IMR-90 (cell line): ENCODE measurements at regions not wholly inside any gene's neighbourhood (a gene's known extent, or its start where the extent isn't known, plus 50 kb on each side); places are given as distances from the start of the nearest gene placed in this dataset.

Source experiments
- ATAC-seq: fragments of 200-7000 bp; cut with Tn5 transposase; 2 replicates; pipeline ENCODE4 v1.9.1; 2020; ENCODE audit warnings: low read depth, mild to moderate bottlenecking, moderate library complexity
- BruUV-seq: library from RNA; stranded (reverse); fragments of 400-500 nt; replicated peaks from 2 replicates; lab custom pipeline; 2021; lab: Mats Ljungman, UMichigan
- CTCF ChIA-PET: fragments of 300-600 bp; formaldehyde crosslinking; extraction: SDS; loops from one replicate; lab custom pipeline; 2021; ENCODE audit warnings: antibody characterized with exemption; lab: Yijun Ruan, JAX
- POLR2A ChIA-PET: fragments of 300-600 bp; sonication (Branson Sonifier 250); formaldehyde crosslinking; loops from one replicate; lab custom pipeline; 2022; ENCODE audit warnings: antibody characterized with exemption; ENCODE audit not compliant: unreplicated experiment; lab: Charles Lee
- DNase-seq: peaks from one replicate; pipeline ENCODE4 v3.0.0; 2013
- H2AFZ ChIP-seq: replicated peaks from 2 replicates; pipeline ENCODE3; 2013; ENCODE audit warnings: low read length, mild to moderate bottlenecking; ENCODE audit not compliant: poor library complexity
- H2AK5ac ChIP-seq: 2 replicates; pipeline ENCODE4 v1.6.1; 2013; ENCODE audit warnings: low read depth, low read length, inconsistent platforms
- H2AK9ac ChIP-seq: replicated peaks from 2 replicates; pipeline ENCODE3; 2013; ENCODE audit warnings: mild to moderate bottlenecking, low read depth, low read length, moderate library complexity; ENCODE audit not compliant: poor library complexity
- H2BK120ac ChIP-seq: 2 replicates; pipeline ENCODE4 v1.6.1; 2013; ENCODE audit warnings: low read depth, low read length, inconsistent platforms
- H2BK15ac ChIP-seq: 3 replicates; pipeline ENCODE4 v1.6.1; 2013; ENCODE audit warnings: low read depth, low read length, inconsistent platforms
- H2BK20ac ChIP-seq: 2 replicates; pipeline ENCODE4 v1.6.1; 2013; ENCODE audit warnings: low read depth, mild to moderate bottlenecking, inconsistent platforms, low read length, moderate library complexity
- H2BK5ac ChIP-seq: 2 replicates; pipeline ENCODE4 v1.6.1; 2013; ENCODE audit warnings: mild to moderate bottlenecking, low read depth, low read length, inconsistent platforms; ENCODE audit not compliant: poor library complexity, severe bottlenecking
- H3K14ac ChIP-seq: replicated peaks from 2 replicates; pipeline ENCODE4 v1.6.1; 2013; ENCODE audit warnings: low read depth, low read length, inconsistent platforms
- H3K18ac ChIP-seq: 2 replicates; pipeline ENCODE4 v1.6.1; 2013; ENCODE audit warnings: low read depth, low read length, control low read depth
- H3K23ac ChIP-seq: 2 replicates; pipeline ENCODE4 v1.6.1; 2013; ENCODE audit warnings: low read depth, low read length, inconsistent platforms
- H3K27ac ChIP-seq: 2 replicates; pipeline ENCODE4 v1.5.1; 2013; ENCODE audit warnings: mild to moderate bottlenecking, control low read depth, low read length; ENCODE audit not compliant: insufficient read depth
- H3K27me3 ChIP-seq: 2 replicates; pipeline ENCODE4 v1.6.1; 2013; ENCODE audit warnings: low read length; ENCODE audit not compliant: control insufficient read depth, insufficient read depth
- H3K36me3 ChIP-seq: 2 replicates; pipeline ENCODE4 v1.6.1; 2013; ENCODE audit warnings: low read length, mixed read lengths; ENCODE audit not compliant: control insufficient read depth, insufficient read depth
- H3K4ac ChIP-seq: 2 replicates; pipeline ENCODE4 v1.6.1; 2013; ENCODE audit warnings: low read depth, low read length, inconsistent platforms
- H3K4me1 ChIP-seq: 2 replicates; pipeline ENCODE4 v1.6.1; 2013; ENCODE audit warnings: low read length, mixed read lengths; ENCODE audit not compliant: control insufficient read depth, insufficient read depth
- H3K4me2 ChIP-seq: 2 replicates; pipeline ENCODE4 v1.6.1; 2013; ENCODE audit warnings: low read depth, mild to moderate bottlenecking, control low read depth, low read length, moderate library complexity
- H3K4me3 ChIP-seq: 2 replicates; pipeline ENCODE4 v1.5.1; 2013; ENCODE audit warnings: low read depth, mild to moderate bottlenecking, control low read depth, low read length, moderate library complexity; ENCODE audit not compliant: insufficient read depth
- H3K56ac ChIP-seq: 2 replicates; pipeline ENCODE4 v1.6.1; 2013; ENCODE audit warnings: low read length, inconsistent platforms; ENCODE audit not compliant: insufficient read depth; ENCODE audit errors: extremely low read depth
- H3K79me1 ChIP-seq, 2 experiments: 2 replicates each; pipeline ENCODE4 v1.6.1; 2013; ENCODE audit warnings: low read length in 2 of 2, inconsistent platforms in 1 of 2, low read depth in 1 of 2
- H3K9ac ChIP-seq: 2 replicates; pipeline ENCODE4 v1.6.1; 2013; ENCODE audit warnings: low read depth, low read length, control low read depth
- H3K9me1 ChIP-seq: 2 replicates; pipeline ENCODE4 v1.6.1; 2013; ENCODE audit warnings: low read length, inconsistent platforms; ENCODE audit not compliant: insufficient read depth
- H3K9me3 ChIP-seq: 2 replicates; pipeline ENCODE4 v1.6.1; 2013; ENCODE audit warnings: low read length; ENCODE audit not compliant: control insufficient read depth, insufficient read depth
- H4K20me1 ChIP-seq: 2 replicates; pipeline ENCODE4 v1.6.1; 2013; ENCODE audit warnings: low read length, inconsistent platforms; ENCODE audit not compliant: insufficient read depth
- H4K5ac ChIP-seq: 2 replicates; pipeline ENCODE4 v1.6.1; 2013; ENCODE audit warnings: mild to moderate bottlenecking, low read depth, low read length, control low read depth
- H4K8ac ChIP-seq, 2 experiments: 2 replicates each; pipeline ENCODE4 v1.6.1; 2013; ENCODE audit warnings: low read depth in 2 of 2, low read length in 2 of 2, control low read depth in 1 of 2, inconsistent platforms in 1 of 2
- H4K91ac ChIP-seq: 2 replicates; pipeline ENCODE4 v1.6.1; 2013; ENCODE audit warnings: low read depth, low read length, inconsistent platforms; ENCODE audit not compliant: insufficient read depth
- BHLHE40 ChIP-seq: fragments of 150-350 bp; IDR thresholded peaks from 2 replicates; pipeline ENCODE4 v1.6.1; 2016; ENCODE audit warnings: mild to moderate bottlenecking, low read depth, low read length
- CEBPB ChIP-seq: IDR thresholded peaks from 2 replicates; pipeline ENCODE4 v1.6.1; 2012; ENCODE audit warnings: low read depth, low read length, improper control_type of control experiment
- CHD1 ChIP-seq: IDR thresholded peaks from 2 replicates; pipeline ENCODE4 v1.6.1; 2012; ENCODE audit warnings: low read depth, low read length, improper control_type of control experiment
- CTCF ChIP-seq: conservative IDR thresholded peaks from 2 replicates; pipeline ENCODE4 v1.5.1; 2012; ENCODE audit warnings: mild to moderate bottlenecking, low read depth, low read length, improper control_type of control experiment
- ELK1 ChIP-seq: fragments of 150-350 bp; IDR thresholded peaks from 2 replicates; pipeline ENCODE4 v1.6.1; 2016; ENCODE audit warnings: low read depth, mild to moderate bottlenecking, low read length, moderate library complexity, borderline replicate concordance
- FOS ChIP-seq: fragments of 150-350 bp; IDR thresholded peaks from 2 replicates; pipeline ENCODE4 v1.6.1; 2016; ENCODE audit warnings: low read depth, low read length
- MAFK ChIP-seq: IDR thresholded peaks from 2 replicates; pipeline ENCODE4 v1.6.1; 2012; ENCODE audit warnings: low read depth, low read length, improper control_type of control experiment
- MAZ ChIP-seq: IDR thresholded peaks from 2 replicates; pipeline ENCODE4 v1.6.1; 2012; ENCODE audit warnings: low read depth, mild to moderate bottlenecking, low read length, improper control_type of control experiment, moderate library complexity, borderline replicate concordance
- MXI1 ChIP-seq: IDR thresholded peaks from 2 replicates; pipeline ENCODE4 v1.6.1; 2012; ENCODE audit warnings: low read depth, mild to moderate bottlenecking, low read length, moderate library complexity, borderline replicate concordance
- NFE2L2 ChIP-seq: fragments of 150-350 bp; IDR thresholded peaks from 2 replicates; pipeline ENCODE4 v1.6.1; 2016; ENCODE audit warnings: low read depth, mild to moderate bottlenecking, low read length
- POLR2A ChIP-seq: IDR thresholded peaks from 2 replicates; pipeline ENCODE4 v1.6.1; 2012; ENCODE audit warnings: mild to moderate bottlenecking, low read depth, low read length
- RAD21 ChIP-seq: IDR thresholded peaks from 2 replicates; pipeline ENCODE4 v1.6.1; 2012; ENCODE audit warnings: low read length, improper control_type of control experiment
- RCOR1 ChIP-seq: IDR thresholded peaks from 2 replicates; pipeline ENCODE4 v1.6.1; 2012; ENCODE audit warnings: mild to moderate bottlenecking, low read length, improper control_type of control experiment; ENCODE audit not compliant: insufficient replicate concordance
- RFX5 ChIP-seq: IDR thresholded peaks from 2 replicates; pipeline ENCODE4 v1.8.0; 2012; ENCODE audit warnings: low read depth, mild to moderate bottlenecking, low read length, moderate library complexity
- SMC3 ChIP-seq: fragments of 150-350 bp; IDR thresholded peaks from 2 replicates; pipeline ENCODE4 v1.6.1; 2016; ENCODE audit warnings: low read depth, mild to moderate bottlenecking, antibody characterized with exemption, low read length, moderate library complexity
- USF2 ChIP-seq: fragments of 150-350 bp; IDR thresholded peaks from 2 replicates; pipeline ENCODE4 v1.6.1; 2017; ENCODE audit warnings: mild to moderate bottlenecking, antibody characterized with exemption, low read length, low read depth
- WGBS, 2 experiments: methylation state at CpG; one replicate each; pipeline versions ENCODE4 v1.1.5 to v1.1.7; 2013; ENCODE audit warnings: missing lambda C conversion rate in 2 of 2; ENCODE audit not compliant: insufficient read length in 1 of 2; ENCODE audit errors: extremely low coverage in 2 of 2; 5-methylcytosine and 5-hydroxymethylcytosine counted together
- dilution Hi-C: fragments of 300-500 bp; cut with HindIII; formaldehyde crosslinking; loops from one replicate; pipeline ENCODE4 v1.14.3; 2018; ENCODE audit warnings: low sequenced_read_pairs; ENCODE audit not compliant: unreplicated experiment
- in situ Hi-C: fragments of 300-500 bp; cut with MboI; formaldehyde crosslinking; loops from 3 replicates; pipeline ENCODE4 v1.14.3; 2019; ENCODE audit warnings: low sequenced_read_pairs, inconsistent platforms, mixed read lengths
- intact Hi-C: fragments of 100-400 bp; cut with micrococcal nuclease; formaldehyde crosslinking; loops from 2 replicates; pipeline ENCODE4 v1.10.0; 2022

- H3K4me3 ChIP-seq: no peak overlapping the region
- no peaks in the 10 kb centered on the region for H3K9me3 ChIP-seq
- no peak overlapping the region for H2AK5ac ChIP-seq
- no peak overlapping the region for H3K4ac ChIP-seq
- H4K20me1 ChIP-seq: no peaks in the 10 kb centered on the region
- TF ChIP-seq FOS (no peak), BHLHE40 (no peak), CEBPB (no peak), CTCF (no peak), ELK1 (no peak), RAD21 (no peak), RFX5 (no peak), CHD1 (no peak), MAZ (no peak), POLR2A (no peak), NFE2L2 (no peak), MAFK (no peak), MXI1 (no peak), RCOR1 (no peak), USF2 (no peak), SMC3 (no peak)
- H4K8ac ChIP-seq: no peak overlapping the region
- no peak overlapping the region for H2BK20ac ChIP-seq
- H3K36me3 ChIP-seq: no peaks in the 10 kb centered on the region
- DNase-seq (no peak), ATAC-seq (no peak)
- no CpG with 5 or more reads among the region's 3 CpGs for WGBS, 2 experiments
- no peak overlapping the region for H2BK15ac ChIP-seq
- no peak overlapping the region for H3K56ac ChIP-seq
- no peaks in the 10 kb centered on the region; the same call in 1 of the 2 replicates for H3K27me3 ChIP-seq
- no peak overlapping the region for H2BK120ac ChIP-seq
- no peak overlapping the region for H3K9ac ChIP-seq
- no TSS peak for BruUV-seq
- no peaks in the 10 kb centered on the region for H3K4me1 ChIP-seq
- ChIA-PET CTCF (no interaction called here), POLR2A (no interaction called here)
- H2AFZ ChIP-seq: no peak overlapping the region
- no peaks in the 10 kb centered on the region for H3K79me1 ChIP-seq
- intact Hi-C loops: no loop called here
- no peak overlapping the region for H3K4me2 ChIP-seq
- no peak overlapping the region for H4K5ac ChIP-seq
- H3K27ac ChIP-seq: no peak overlapping the region
- H3K14ac ChIP-seq: no peak overlapping the region
- dilution Hi-C loops: no loop called here
- no peak overlapping the region for H2AK9ac ChIP-seq
- no peak overlapping the region for H2BK5ac ChIP-seq
- H3K18ac ChIP-seq: no peak overlapping the region
- H4K91ac ChIP-seq: no peak overlapping the region
- in situ Hi-C loops: no loop called here
- H3K9me1 ChIP-seq: peaks cover 4% of the 10 kb centered on the region; the same call in 1 of the 2 replicates
- no peak overlapping the region for H3K23ac ChIP-seq
These were observed 159.4 kb downstream of the PMAIP1 start for GRCh38 chr18:60059216-60059615.
